ENCODE measurements at regions not wholly inside any gene's neighbourhood (a gene's known extent, or its start where the extent isn't known, plus 50 kb on each side); places are given as distances from the start of the nearest gene placed in this dataset.

GRCh38 chr5:29085142-29085541 lies 2046.8 kb upstream of the CDH9 start:
- H3K4me2 ChIP-seq (ENCODE audit: low read depth, low read length, poor library complexity, severe bottlenecking), result no peak overlapping the region
- DNase-seq, result no peak
- H3K27me3 ChIP-seq (ENCODE audit: low read length), result no peaks in the 10 kb centered on the region
- H3K27ac ChIP-seq (ENCODE audit: low read length), result no peak overlapping the region
- H3K4me1 ChIP-seq (ENCODE audit: low read length), result no peaks in the 10 kb centered on the region
- no peaks in the 10 kb centered on the region for H3K36me3 ChIP-seq (ENCODE audit: insufficient read depth, low read length)
- H4K20me1 ChIP-seq (ENCODE audit: insufficient read depth, low read depth, low read length), result no peaks in the 10 kb centered on the region
- H3K79me2 ChIP-seq (ENCODE audit: low read length), result no peaks in the 10 kb centered on the region
- no peaks in the 10 kb centered on the region for H3K9me2 ChIP-seq (replicated peaks; ENCODE audit: insufficient read depth, low read length)
- no peak overlapping the region for H3K9ac ChIP-seq (ENCODE audit: low read length)
- H3K4me3 ChIP-seq (ENCODE audit: low read length), result no peak overlapping the region
- peaks cover 4% of the 10 kb centered on the region; the same call in 1 of the 2 replicates for H3K9me3 ChIP-seq (ENCODE audit: low read length)
- no peak overlapping the region for H2AFZ ChIP-seq (ENCODE audit: low read length)

DNA sequence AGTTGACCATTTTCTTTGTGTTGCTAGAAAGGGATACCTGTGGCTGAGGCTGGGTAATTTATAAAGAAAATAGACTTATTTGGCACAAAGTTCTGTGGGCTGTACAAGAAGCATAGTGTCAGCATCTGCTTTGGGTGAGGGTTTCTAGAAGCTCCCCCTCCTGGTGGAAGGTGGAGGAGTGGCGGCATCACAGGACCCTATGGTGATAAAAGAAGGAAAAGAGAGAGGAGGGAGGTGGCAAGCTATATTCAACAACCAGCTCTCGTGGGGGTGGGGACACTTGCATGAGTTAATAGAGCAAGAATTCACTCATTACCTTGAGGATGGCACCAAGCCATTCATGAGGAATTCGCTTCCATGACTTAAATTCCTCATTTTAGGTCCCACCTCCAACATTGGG lies 2041.4 kb upstream of the CDH9 start:
- no peaks in the 10 kb centered on the region for H3K4me1 ChIP-seq (ENCODE audit: low read length)
- H3K79me2 ChIP-seq (ENCODE audit: low read length), result no peaks in the 10 kb centered on the region
- H3K9me3 ChIP-seq (ENCODE audit: low read length), result peaks cover 2% of the 10 kb centered on the region; the same call in 1 of the 2 replicates
- no peaks in the 10 kb centered on the region for H3K27me3 ChIP-seq (ENCODE audit: low read length)
- no peak overlapping the region for H3K27ac ChIP-seq (ENCODE audit: low read length)
- DNase-seq, result no peak
- H3K4me3 ChIP-seq (ENCODE audit: low read length), result no peak overlapping the region
- no peak overlapping the region for H2AFZ ChIP-seq (ENCODE audit: low read length)
- H4K20me1 ChIP-seq (ENCODE audit: insufficient read depth, low read depth, low read length), result no peaks in the 10 kb centered on the region
- H3K4me2 ChIP-seq (ENCODE audit: low read depth, low read length, poor library complexity, severe bottlenecking), result no peak overlapping the region
- H3K9me2 ChIP-seq (replicated peaks; ENCODE audit: insufficient read depth, low read length), result no peaks in the 10 kb centered on the region
- no peaks in the 10 kb centered on the region for H3K36me3 ChIP-seq (ENCODE audit: insufficient read depth, low read length)
- no peak overlapping the region for H3K9ac ChIP-seq (ENCODE audit: low read length)

DNA sequence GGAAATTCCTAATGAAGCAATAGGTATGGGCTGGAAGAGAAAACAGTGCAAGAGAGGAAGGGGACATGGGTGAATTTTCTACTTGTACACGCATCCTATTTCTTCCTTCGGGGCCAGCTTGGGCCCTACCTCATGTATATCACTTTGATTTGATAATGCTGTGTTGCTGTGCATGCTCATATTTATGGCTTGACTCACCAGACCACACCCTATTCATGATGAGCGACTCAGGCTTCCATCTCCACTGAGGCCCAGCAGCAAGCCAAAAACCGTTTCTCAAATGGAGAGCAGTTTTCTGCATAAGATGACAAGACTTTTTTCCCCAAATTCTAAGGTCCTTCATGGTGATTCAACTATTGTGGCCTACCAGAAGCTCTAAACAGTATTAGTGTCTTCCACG lies 2039.1 kb upstream of the CDH9 start:
- Histone ChIP-seq H3K9me2 (replicated peaks; ENCODE audit: insufficient read depth, low read length) (no peaks in the 10 kb centered on the region), H3K9ac (ENCODE audit: low read length) (no peak overlapping the region), H3K4me3 (ENCODE audit: low read length) (no peak overlapping the region), H4K20me1 (ENCODE audit: insufficient read depth, low read depth, low read length) (no peaks in the 10 kb centered on the region), H3K4me1 (ENCODE audit: low read length) (no peaks in the 10 kb centered on the region), H2AFZ (ENCODE audit: low read length) (no peak overlapping the region), H3K36me3 (ENCODE audit: insufficient read depth, low read length) (no peaks in the 10 kb centered on the region), H3K27ac (ENCODE audit: low read length) (no peak overlapping the region), H3K79me2 (ENCODE audit: low read length) (no peaks in the 10 kb centered on the region), H3K9me3 (ENCODE audit: low read length) (peaks cover 3% of the 10 kb centered on the region; the same call in 1 of the 2 replicates), H3K27me3 (ENCODE audit: low read length) (no peaks in the 10 kb centered on the region), H3K4me2 (ENCODE audit: low read depth, low read length, poor library complexity, severe bottlenecking) (no peak overlapping the region)
- no peak for DNase-seq

- Histone ChIP-seq H3K36me3 (ENCODE audit: insufficient read depth, low read length) (no peaks in the 10 kb centered on the region), H4K20me1 (ENCODE audit: insufficient read depth, low read depth, low read length) (no peaks in the 10 kb centered on the region), H3K4me3 (ENCODE audit: low read length) (no peak overlapping the region), H3K9me3 (ENCODE audit: low read length) (peaks cover 12% of the 10 kb centered on the region; the same call in 1 of the 2 replicates), H3K9me2 (replicated peaks; ENCODE audit: insufficient read depth, low read length) (no peaks in the 10 kb centered on the region), H3K9ac (ENCODE audit: low read length) (no peak overlapping the region), H2AFZ (ENCODE audit: low read length) (no peak overlapping the region), H3K4me1 (ENCODE audit: low read length) (no peaks in the 10 kb centered on the region), H3K79me2 (ENCODE audit: low read length) (no peaks in the 10 kb centered on the region), H3K27ac (ENCODE audit: low read length) (no peak overlapping the region), H3K27me3 (ENCODE audit: low read length) (no peaks in the 10 kb centered on the region), H3K4me2 (ENCODE audit: low read depth, low read length, poor library complexity, severe bottlenecking) (no peak overlapping the region)
- no peak for DNase-seq
Observed at GRCh38 chr5:29069104-29069402, 2030.7 kb upstream of the CDH9 start.

- no peak overlapping the region for H3K4me2 ChIP-seq (ENCODE audit: low read depth, low read length, poor library complexity, severe bottlenecking)
- peaks cover 10% of the 10 kb centered on the region; the same call in 1 of the 2 replicates for H3K9me3 ChIP-seq (ENCODE audit: low read length)
- no peak overlapping the region for H2AFZ ChIP-seq (ENCODE audit: low read length)
- H3K4me1 ChIP-seq (ENCODE audit: low read length), result no peaks in the 10 kb centered on the region
- no peaks in the 10 kb centered on the region for H3K36me3 ChIP-seq (ENCODE audit: insufficient read depth, low read length)
- H3K4me3 ChIP-seq (ENCODE audit: low read length), result no peak overlapping the region
- H4K20me1 ChIP-seq (ENCODE audit: insufficient read depth, low read depth, low read length), result no peaks in the 10 kb centered on the region
- H3K9me2 ChIP-seq (replicated peaks; ENCODE audit: insufficient read depth, low read length), result no peaks in the 10 kb centered on the region
- no peak overlapping the region for H3K27ac ChIP-seq (ENCODE audit: low read length)
- DNase-seq, result no peak
- no peaks in the 10 kb centered on the region for H3K79me2 ChIP-seq (ENCODE audit: low read length)
- H3K27me3 ChIP-seq (ENCODE audit: low read length), result no peaks in the 10 kb centered on the region
- H3K9ac ChIP-seq (ENCODE audit: low read length), result no peak overlapping the region
Observed at GRCh38 chr5:29061381-29061780, 2023.0 kb upstream of the CDH9 start.

- Histone ChIP-seq H3K79me2 (ENCODE audit: low read length) (no peaks in the 10 kb centered on the region), H4K20me1 (ENCODE audit: insufficient read depth, low read depth, low read length) (no peaks in the 10 kb centered on the region), H3K9me2 (replicated peaks; ENCODE audit: insufficient read depth, low read length) (no peaks in the 10 kb centered on the region), H2AFZ (ENCODE audit: low read length) (no peak overlapping the region), H3K4me1 (ENCODE audit: low read length) (no peaks in the 10 kb centered on the region), H3K27ac (ENCODE audit: low read length) (no peak overlapping the region), H3K27me3 (ENCODE audit: low read length) (no peaks in the 10 kb centered on the region), H3K36me3 (ENCODE audit: insufficient read depth, low read length) (no peaks in the 10 kb centered on the region), H3K9me3 (ENCODE audit: low read length) (peaks cover 10% of the 10 kb centered on the region; the same call in 1 of the 2 replicates), H3K4me3 (ENCODE audit: low read length) (no peak overlapping the region), H3K4me2 (ENCODE audit: low read depth, low read length, poor library complexity, severe bottlenecking) (no peak overlapping the region), H3K9ac (ENCODE audit: low read length) (no peak overlapping the region)
- no peak for DNase-seq
Observed at GRCh38 chr5:29054694-29055093, 2016.3 kb upstream of the CDH9 start.

GRCh38 chr5:29054282-29054681 lies 2015.9 kb upstream of the CDH9 start:
- no peaks in the 10 kb centered on the region for H3K79me2 ChIP-seq (ENCODE audit: low read length)
- peaks cover 10% of the 10 kb centered on the region; the same call in 1 of the 2 replicates for H3K9me3 ChIP-seq (ENCODE audit: low read length)
- no peak overlapping the region for H3K4me2 ChIP-seq (ENCODE audit: low read depth, low read length, poor library complexity, severe bottlenecking)
- H4K20me1 ChIP-seq (ENCODE audit: insufficient read depth, low read depth, low read length), result no peaks in the 10 kb centered on the region
- no peak overlapping the region for H2AFZ ChIP-seq (ENCODE audit: low read length)
- H3K9me2 ChIP-seq (replicated peaks; ENCODE audit: insufficient read depth, low read length), result no peaks in the 10 kb centered on the region
- no peak overlapping the region for H3K9ac ChIP-seq (ENCODE audit: low read length)
- no peak overlapping the region for H3K27ac ChIP-seq (ENCODE audit: low read length)
- no peak overlapping the region for H3K4me3 ChIP-seq (ENCODE audit: low read length)
- no peaks in the 10 kb centered on the region for H3K36me3 ChIP-seq (ENCODE audit: insufficient read depth, low read length)
- no peaks in the 10 kb centered on the region for H3K4me1 ChIP-seq (ENCODE audit: low read length)
- no peak for DNase-seq
- H3K27me3 ChIP-seq (ENCODE audit: low read length), result no peaks in the 10 kb centered on the region

- Histone ChIP-seq H3K79me2 (ENCODE audit: low read length) (no peaks in the 10 kb centered on the region), H3K27me3 (ENCODE audit: low read length) (no peaks in the 10 kb centered on the region), H3K4me1 (ENCODE audit: low read length) (no peaks in the 10 kb centered on the region), H3K4me3 (ENCODE audit: low read length) (no peak overlapping the region), H3K36me3 (ENCODE audit: insufficient read depth, low read length) (no peaks in the 10 kb centered on the region), H3K27ac (ENCODE audit: low read length) (no peak overlapping the region), H2AFZ (ENCODE audit: low read length) (no peak overlapping the region), H3K9ac (ENCODE audit: low read length) (no peak overlapping the region), H3K4me2 (ENCODE audit: low read depth, low read length, poor library complexity, severe bottlenecking) (no peak overlapping the region), H3K9me2 (replicated peaks; ENCODE audit: insufficient read depth, low read length) (no peaks in the 10 kb centered on the region), H4K20me1 (ENCODE audit: insufficient read depth, low read depth, low read length) (no peaks in the 10 kb centered on the region), H3K9me3 (ENCODE audit: low read length) (peaks cover 7% of the 10 kb centered on the region)
- DNase-seq, result no peak
Observed at GRCh38 chr5:29051509-29051908, 2013.1 kb upstream of the CDH9 start.

DNA sequence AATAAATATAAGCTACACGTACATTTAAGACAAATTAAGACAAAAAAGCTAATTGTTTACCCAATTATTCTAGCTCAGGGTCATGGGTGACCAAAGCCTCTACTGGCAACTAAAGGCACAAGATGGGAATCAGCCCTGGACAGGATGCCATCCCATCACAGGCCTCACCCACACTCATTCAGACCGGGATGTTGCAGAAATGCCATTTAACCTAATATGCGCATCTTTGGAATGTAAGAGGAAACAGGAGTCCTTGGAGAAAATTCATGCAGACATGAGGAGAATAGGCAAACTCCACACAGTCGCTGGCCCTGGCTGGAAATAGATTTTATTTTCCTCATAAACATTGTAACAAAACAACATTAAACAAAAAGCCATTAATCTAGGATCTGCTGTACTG lies 2003.8 kb upstream of the CDH9 start:
- H3K4me3 ChIP-seq (ENCODE audit: low read length), result no peak overlapping the region
- H2AFZ ChIP-seq (ENCODE audit: low read length), result no peak overlapping the region
- no peaks in the 10 kb centered on the region for H3K27me3 ChIP-seq (ENCODE audit: low read length)
- no peaks in the 10 kb centered on the region for H3K9me2 ChIP-seq (replicated peaks; ENCODE audit: insufficient read depth, low read length)
- H3K4me2 ChIP-seq (ENCODE audit: low read depth, low read length, poor library complexity, severe bottlenecking), result no peak overlapping the region
- no peak overlapping the region for H3K27ac ChIP-seq (ENCODE audit: low read length)
- no peaks in the 10 kb centered on the region for H3K79me2 ChIP-seq (ENCODE audit: low read length)
- no peaks in the 10 kb centered on the region for H4K20me1 ChIP-seq (ENCODE audit: insufficient read depth, low read depth, low read length)
- peaks cover 3% of the 10 kb centered on the region for H3K9me3 ChIP-seq (ENCODE audit: low read length)
- H3K36me3 ChIP-seq (ENCODE audit: insufficient read depth, low read length), result no peaks in the 10 kb centered on the region
- no peak overlapping the region for H3K9ac ChIP-seq (ENCODE audit: low read length)
- no peaks in the 10 kb centered on the region for H3K4me1 ChIP-seq (ENCODE audit: low read length)
- DNase-seq, result no peak

Measured in Karpas-422 (cell line).